ACHN (cell line): ENCODE measurements at regions not wholly inside any gene's neighbourhood (a gene's known extent, or its start where the extent isn't known, plus 50 kb on each side); places are given as distances from the start of the nearest gene placed in this dataset.
"Not testable (repeated sequence)": the region's sequence is repeated elsewhere in the genome, so short reads cannot be mapped to it uniquely, and the experiment has no call there.

Source experiments
- DNase-seq: peaks from one replicate; pipeline ENCODE4 v3.0.0-alpha.2; 2015
- in situ Hi-C: cut with HindIII; loops from 2 replicates; pipeline ENCODE4 v1.10.0; 2017; ENCODE audit warnings: low sequenced_read_pairs, low pct_ligation_motif_present, low pct_unique_long_range_greater_than_20kb

GRCh38 chr6:122258839-122259238 is 140.6 kb upstream of the HSF2 start:
- in situ Hi-C loops, result no loop called here
- no peak for DNase-seq

GRCh38 chr6:122264557-122264956 is 134.9 kb upstream of the HSF2 start:
- in situ Hi-C loops, result no loop called here
- DNase-seq, result no peak

GRCh38 chr6:122265755-122266154 is 133.7 kb upstream of the HSF2 start:
- DNase-seq, result no peak
- in situ Hi-C loops, result no loop called here

- in situ Hi-C loops, result no loop called here
- DNase-seq, result no peak
Measured at GRCh38 chr6:122268394-122268793, 131.1 kb upstream of the HSF2 start.

- in situ Hi-C loops, result no loop called here
- DNase-seq, result peak; percentile 82
Measured at GRCh38 chr6:122276637-122277036, 122.8 kb upstream of the HSF2 start.

- in situ Hi-C loops, result not testable (repeated sequence)
Measured at GRCh38 chr6:122280105-122281021, 119.1 kb upstream of the HSF2 start.

GRCh38 chr6:122283884-122284283 is 115.6 kb upstream of the HSF2 start:
- DNase-seq, result no peak
- in situ Hi-C loops, result no loop called here

More at GRCh38 chr6:122280105-122281021, 119.1 kb upstream of the HSF2 start:
- not testable (repeated sequence) for DNase-seq

- DNase-seq, result no peak
- in situ Hi-C loops, result no loop called here
Measured at GRCh38 chr6:122284848-122285247, 114.6 kb upstream of the HSF2 start.

- in situ Hi-C loops, result no loop called here
- DNase-seq, result no peak
Measured at GRCh38 chr6:122285292-122285913, 114.0 kb upstream of the HSF2 start.

GRCh38 chr6:122286512-122286911 is 112.9 kb upstream of the HSF2 start:
- in situ Hi-C loops, result no loop called here
- no peak for DNase-seq

GRCh38 chr6:122289762-122290539 is 109.5 kb upstream of the HSF2 start:
- peak; percentile 37 for DNase-seq
- in situ Hi-C loops, result no loop called here

- in situ Hi-C loops, result no loop called here
Measured at GRCh38 chr6:122297010-122297409, 102.4 kb upstream of the HSF2 start.

GRCh38 chr6:122302067-122302466 is 97.4 kb upstream of the HSF2 start:
- DNase-seq, result no peak
- in situ Hi-C loops, result no loop called here

More at GRCh38 chr6:122297010-122297409, 102.4 kb upstream of the HSF2 start:
- DNase-seq, result no peak

GRCh38 chr6:122307577-122307976 is 91.9 kb upstream of the HSF2 start:
- in situ Hi-C loops, result no loop called here
- no peak for DNase-seq

- in situ Hi-C loops, result no loop called here
- no peak for DNase-seq
Measured at GRCh38 chr6:122308074-122308473, 91.4 kb upstream of the HSF2 start.

GRCh38 chr6:122315842-122316241 is 83.6 kb upstream of the HSF2 start:
- no peak for DNase-seq
- in situ Hi-C loops, result no loop called here

- peak; percentile 20 for DNase-seq
Measured at GRCh38 chr6:122322824-122323223, 76.6 kb upstream of the HSF2 start.

GRCh38 chr6:122323361-122323760 is 76.1 kb upstream of the HSF2 start:
- peak; percentile 4 for DNase-seq
- in situ Hi-C loops, result no loop called here

More at GRCh38 chr6:122322824-122323223, 76.6 kb upstream of the HSF2 start:
- in situ Hi-C loops, result no loop called here

GRCh38 chr6:122330315-122330714 is 69.1 kb upstream of the HSF2 start:
- DNase-seq, result no peak
- in situ Hi-C loops, result no loop called here
